ENCODE measurements at regions not wholly inside any gene's neighbourhood (a gene's known extent, or its start where the extent isn't known, plus 50 kb on each side); places are given as distances from the start of the nearest gene placed in this dataset.

- no peak for DNase-seq
These were observed 54.4 kb downstream of the UNCX start for GRCh38 chr7:1286946-1287645.

GRCh38 chr7:1287752-1288201 is 55.1 kb downstream of the UNCX start:
- no peak for DNase-seq

- DNase-seq, result no peak
These were observed 55.8 kb downstream of the UNCX start for GRCh38 chr7:1288390-1288995.

GRCh38 chr7:1288996-1289551 is 56.4 kb downstream of the UNCX start:
- DNase-seq, result no peak

- DNase-seq, result no peak
These were observed 57.0 kb downstream of the UNCX start for GRCh38 chr7:1289666-1290025.

GRCh38 chr7:1290026-1290678 is 57.5 kb downstream of the UNCX start:
- peak; percentile 84 for DNase-seq

- DNase-seq, result no peak
These were observed 58.1 kb downstream of the UNCX start for GRCh38 chr7:1290679-1291356.

GRCh38 chr7:1291357-1291689 is 58.7 kb downstream of the UNCX start:
- no peak for DNase-seq

- DNase-seq, result no peak
These were observed 59.4 kb downstream of the UNCX start for GRCh38 chr7:1291845-1292765.

GRCh38 chr7:1292972-1293830 is 60.5 kb downstream of the UNCX start:
- DNase-seq, result no peak

GRCh38 chr7:1293950-1294411 is 61.3 kb downstream of the UNCX start:
- no peak for DNase-seq

GRCh38 chr7:1295776-1296355 is 63.2 kb downstream of the UNCX start:
- DNase-seq, result no peak

GRCh38 chr7:1296356-1296981 is 63.8 kb downstream of the UNCX start:
- DNase-seq, result no peak

GRCh38 chr7:1297017-1297960 is 64.6 kb downstream of the UNCX start:
- no peak for DNase-seq

GRCh38 chr7:1298051-1298930 is 65.6 kb downstream of the UNCX start:
- DNase-seq, result no peak

GRCh38 chr7:1298931-1299885 is 66.5 kb downstream of the UNCX start:
- DNase-seq, result no peak

GRCh38 chr7:1300206-1300605 is 67.5 kb downstream of the UNCX start:
- DNase-seq, result no peak
